Esophagus squamous epithelium (tissue), 4 donors: ENCODE measurements at regions not wholly inside any gene's neighbourhood (a gene's known extent, or its start where the extent isn't known, plus 50 kb on each side); places are given as distances from the start of the nearest gene placed in this dataset.

Experiments used
- POLR2A ChIP-seq, 4 donors: fragments of 450-650 bp; IDR thresholded peaks; one replicate each; pipeline ENCODE4 v1.6.1; 2017; ENCODE audit warnings: antibody characterized with exemption in 4 of 4, mild to moderate bottlenecking in 4 of 4, moderate library complexity in 3 of 4
- TF ChIP-seq, protein P1 (sequence below), 6 experiments: fragments of 450-650 bp in 4 of 6; fragments of 200-600 bp in 2 of 6; sonication (generic) in 2 of 6; IDR thresholded peaks; one replicate each; pipeline ENCODE4 v1.5.1; 2016 to 2019; ENCODE audit warnings: antibody characterized with exemption in 6 of 6, mild to moderate bottlenecking in 4 of 6, moderate library complexity in 4 of 6

DNA sequence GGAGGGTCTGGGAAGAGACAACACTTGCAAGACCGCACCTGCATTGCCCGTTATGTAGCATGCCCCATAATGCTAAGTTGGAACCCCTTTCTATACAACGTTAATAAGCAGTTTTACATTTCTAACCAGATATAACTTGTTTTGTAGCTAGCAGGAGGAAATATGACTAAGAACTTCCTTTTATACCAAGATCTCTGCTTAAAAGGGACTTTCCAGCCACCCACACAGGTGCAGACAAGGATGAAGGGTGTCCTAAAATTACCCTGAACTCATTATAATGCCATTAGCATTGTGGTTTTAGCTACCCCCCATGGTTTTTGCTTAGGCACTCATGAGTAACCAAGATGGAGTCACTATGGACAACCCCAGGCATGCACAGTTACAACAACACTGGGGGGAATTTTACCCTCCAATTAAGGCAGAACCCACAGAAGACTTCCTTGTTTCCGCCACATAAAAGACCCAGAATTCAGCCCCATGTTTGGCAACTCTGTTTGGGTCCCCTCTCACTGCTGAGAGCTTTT is 362.8 kb downstream of the CBLN2 start:
- TF ChIP-seq, protein P1, sequence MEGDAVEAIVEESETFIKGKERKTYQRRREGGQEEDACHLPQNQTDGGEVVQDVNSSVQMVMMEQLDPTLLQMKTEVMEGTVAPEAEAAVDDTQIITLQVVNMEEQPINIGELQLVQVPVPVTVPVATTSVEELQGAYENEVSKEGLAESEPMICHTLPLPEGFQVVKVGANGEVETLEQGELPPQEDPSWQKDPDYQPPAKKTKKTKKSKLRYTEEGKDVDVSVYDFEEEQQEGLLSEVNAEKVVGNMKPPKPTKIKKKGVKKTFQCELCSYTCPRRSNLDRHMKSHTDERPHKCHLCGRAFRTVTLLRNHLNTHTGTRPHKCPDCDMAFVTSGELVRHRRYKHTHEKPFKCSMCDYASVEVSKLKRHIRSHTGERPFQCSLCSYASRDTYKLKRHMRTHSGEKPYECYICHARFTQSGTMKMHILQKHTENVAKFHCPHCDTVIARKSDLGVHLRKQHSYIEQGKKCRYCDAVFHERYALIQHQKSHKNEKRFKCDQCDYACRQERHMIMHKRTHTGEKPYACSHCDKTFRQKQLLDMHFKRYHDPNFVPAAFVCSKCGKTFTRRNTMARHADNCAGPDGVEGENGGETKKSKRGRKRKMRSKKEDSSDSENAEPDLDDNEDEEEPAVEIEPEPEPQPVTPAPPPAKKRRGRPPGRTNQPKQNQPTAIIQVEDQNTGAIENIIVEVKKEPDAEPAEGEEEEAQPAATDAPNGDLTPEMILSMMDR (IDR thresholded peaks at IDR 0.05): no peak
- TF ChIP-seq POLR2A (IDR thresholded peaks at IDR 0.05): no peak
